GM19468 (cell line): ENCODE measurements at regions not wholly inside any gene's neighbourhood (a gene's known extent, or its start where the extent isn't known, plus 50 kb on each side); places are given as distances from the start of the nearest gene placed in this dataset.
"Not testable (repeated sequence)": the region's sequence is repeated elsewhere in the genome, so short reads cannot be mapped to it uniquely, and the experiment has no call there.

ENCODE experiments used
- ATAC-seq: cut with Tn5 transposase; IDR thresholded peaks from one replicate; pipeline ENCODE4 v1.9.1; 2021; ENCODE audit warnings: mild to moderate bottlenecking, moderate library complexity, moderate number of reproducible peaks; ENCODE audit not compliant: unreplicated experiment; ENCODE audit errors: extremely low read depth

- no peak for ATAC-seq
These were observed 80.4 kb upstream of the ZCCHC2 start for GRCh38 chr18:62442391-62442790.

- ATAC-seq, result peak; percentile 47
These were observed 77.4 kb upstream of the ZCCHC2 start for GRCh38 chr18:62445386-62445917.

GRCh38 chr18:62446511-62446910 is 76.3 kb upstream of the ZCCHC2 start:
- ATAC-seq, result no peak

GRCh38 chr18:62447652-62448051 is 75.2 kb upstream of the ZCCHC2 start:
- ATAC-seq, result no peak

- no peak for ATAC-seq
These were observed 74.4 kb upstream of the ZCCHC2 start for GRCh38 chr18:62448426-62448825.

- ATAC-seq, result no peak
These were observed 73.2 kb upstream of the ZCCHC2 start for GRCh38 chr18:62449490-62450104.

GRCh38 chr18:62450175-62450545 is 72.7 kb upstream of the ZCCHC2 start:
- no peak for ATAC-seq

GRCh38 chr18:62450546-62451410 is 72.0 kb upstream of the ZCCHC2 start:
- no peak for ATAC-seq

GRCh38 chr18:62452280-62452831 is 70.5 kb upstream of the ZCCHC2 start:
- no peak for ATAC-seq

GRCh38 chr18:62453864-62454263 is 69.0 kb upstream of the ZCCHC2 start:
- ATAC-seq, result no peak

- no peak for ATAC-seq
These were observed 68.3 kb upstream of the ZCCHC2 start for GRCh38 chr18:62454527-62454926.

GRCh38 chr18:62455222-62455621 is 67.6 kb upstream of the ZCCHC2 start:
- ATAC-seq, result no peak

- no peak for ATAC-seq
These were observed 64.9 kb upstream of the ZCCHC2 start for GRCh38 chr18:62457877-62458276.

- ATAC-seq, result no peak
These were observed 64.5 kb upstream of the ZCCHC2 start for GRCh38 chr18:62458346-62458745.

- no peak for ATAC-seq
These were observed 63.7 kb upstream of the ZCCHC2 start for GRCh38 chr18:62458868-62459716.

- no peak for ATAC-seq
These were observed 61.9 kb upstream of the ZCCHC2 start for GRCh38 chr18:62460851-62461300.

- ATAC-seq, result no peak
These were observed 61.2 kb upstream of the ZCCHC2 start for GRCh38 chr18:62461591-62461990.

- no peak for ATAC-seq
These were observed 58.6 kb upstream of the ZCCHC2 start for GRCh38 chr18:62464266-62464665.

GRCh38 chr18:62469131-62469530 is 53.7 kb upstream of the ZCCHC2 start:
- ATAC-seq, result not testable (repeated sequence)
